Common myeloid progenitor, CD34-positive (primary cell): ENCODE measurements at regions not wholly inside any gene's neighbourhood (a gene's known extent, or its start where the extent isn't known, plus 50 kb on each side); places are given as distances from the start of the nearest gene placed in this dataset.
"Not testable (repeated sequence)": the region's sequence is repeated elsewhere in the genome, so short reads cannot be mapped to it uniquely, and the experiment has no call there.

Experiments used
- CTCF ChIA-PET: fragments of 350-600 bp; sonication (Branson Sonifier 250); formaldehyde crosslinking; loops from one replicate; lab custom pipeline; 2021; ENCODE audit warnings: antibody characterized with exemption; lab: Charles Lee
- POLR2A ChIA-PET: fragments of 350-600 bp; sonication (Branson Sonifier 250); formaldehyde crosslinking; loops from one replicate; lab custom pipeline; 2021; ENCODE audit warnings: antibody characterized with exemption; lab: Charles Lee
- DNase-seq, 3 donors: peaks; one replicate each; pipeline versions ENCODE4 v3.0.0 to v3.0.0-alpha.2; 2013
- H3K27ac ChIP-seq, 2 experiments: 1 replicate in 1 of 2; 2 replicates in 1 of 2; pipeline ENCODE4 v1.7.0; 2013; ENCODE audit warnings: inconsistent platforms in 2 of 2, low read length in 2 of 2, mild to moderate bottlenecking in 2 of 2, low read depth in 1 of 2, moderate library complexity in 1 of 2; ENCODE audit not compliant: severe bottlenecking in 2 of 2, insufficient read depth in 1 of 2, poor library complexity in 1 of 2
- H3K27me3 ChIP-seq, 5 experiments: replicated peaks in 2 of 5; 1 replicate in 3 of 5; 2 replicates in 2 of 5; pipeline versions ENCODE4 v1.6.1 to v1.7.0; 2013; ENCODE audit warnings: low read length in 4 of 5, mild to moderate bottlenecking in 2 of 5, moderate library complexity in 2 of 5, inconsistent platforms in 1 of 5; ENCODE audit not compliant: insufficient read depth in 5 of 5, control insufficient read depth in 4 of 5
- H3K36me3 ChIP-seq, 4 experiments: 1 replicate in 2 of 4; 2 replicates in 2 of 4; pipeline versions ENCODE4 v1.6.1 to v1.7.0; 2013; ENCODE audit warnings: low read length in 3 of 4, control low read depth in 1 of 4, mild to moderate bottlenecking in 1 of 4; ENCODE audit not compliant: control insufficient read depth in 4 of 4, insufficient read depth in 4 of 4
- H3K4me1 ChIP-seq, 4 experiments: 1 replicate in 3 of 4; 2 replicates in 1 of 4; pipeline versions ENCODE4 v1.6.1 to v1.7.1; 2013; ENCODE audit warnings: low read length in 3 of 4, mild to moderate bottlenecking in 3 of 4, control low read depth in 1 of 4, inconsistent platforms in 1 of 4, moderate library complexity in 1 of 4; ENCODE audit not compliant: control insufficient read depth in 4 of 4, insufficient read depth in 4 of 4; ENCODE audit errors: control extremely low read depth in 1 of 4
- H3K4me3 ChIP-seq, 7 experiments: 1 replicate in 4 of 7; 2 replicates in 3 of 7; pipeline versions ENCODE4 v1.5.1 to v1.7.0; 2013; ENCODE audit warnings: mild to moderate bottlenecking in 7 of 7, low read length in 6 of 7, moderate library complexity in 6 of 7, inconsistent platforms in 2 of 7, low read depth in 2 of 7, control low read depth in 1 of 7; ENCODE audit not compliant: insufficient read depth in 4 of 7, control insufficient read depth in 1 of 7; ENCODE audit errors: extremely low read depth in 1 of 7
- H3K9me3 ChIP-seq, 5 experiments: 1 replicate in 4 of 5; 2 replicates in 1 of 5; pipeline versions ENCODE4 v1.6.1 to v1.7.1; 2013; ENCODE audit warnings: low read length in 4 of 5, mild to moderate bottlenecking in 2 of 5, inconsistent platforms in 1 of 5, low read depth in 1 of 5, moderate library complexity in 1 of 5; ENCODE audit not compliant: control insufficient read depth in 4 of 5, insufficient read depth in 2 of 5; ENCODE audit errors: control extremely low read depth in 1 of 5
- WGBS: methylation state at CpG from one replicate; pipeline ENCODE4 v1.1.5; 2013; ENCODE audit not compliant: insufficient coverage; 5-methylcytosine and 5-hydroxymethylcytosine counted together

DNA sequence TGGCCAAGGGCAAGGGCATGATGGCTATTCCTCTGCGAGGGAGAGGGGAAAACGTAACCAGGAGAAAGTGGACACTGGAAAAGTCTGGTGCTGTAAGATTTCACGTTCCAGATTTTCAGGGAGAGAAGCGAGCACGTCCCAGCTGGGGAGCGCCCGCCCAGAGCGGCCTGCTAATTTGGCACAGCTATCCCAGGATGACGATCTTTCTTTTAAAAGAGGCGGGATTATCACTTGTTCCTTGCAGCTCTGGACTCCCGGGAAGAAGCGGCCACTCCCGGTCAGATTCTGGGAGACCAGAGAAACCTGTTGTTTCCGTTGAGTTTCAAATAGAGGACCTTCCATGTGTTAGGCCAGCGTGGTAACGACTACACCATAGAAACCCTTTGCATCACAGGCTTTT is 144.2 kb upstream of the ZNF322 start:
- WGBS: no CpG with 5 or more reads among the region's 16 CpGs
- H3K36me3 ChIP-seq, H3K27ac ChIP-seq, H3K4me3 ChIP-seq, POLR2A ChIA-PET, H3K9me3 ChIP-seq, H3K4me1 ChIP-seq, DNase-seq, CTCF ChIA-PET, H3K27me3 ChIP-seq: not testable (repeated sequence)

DNA sequence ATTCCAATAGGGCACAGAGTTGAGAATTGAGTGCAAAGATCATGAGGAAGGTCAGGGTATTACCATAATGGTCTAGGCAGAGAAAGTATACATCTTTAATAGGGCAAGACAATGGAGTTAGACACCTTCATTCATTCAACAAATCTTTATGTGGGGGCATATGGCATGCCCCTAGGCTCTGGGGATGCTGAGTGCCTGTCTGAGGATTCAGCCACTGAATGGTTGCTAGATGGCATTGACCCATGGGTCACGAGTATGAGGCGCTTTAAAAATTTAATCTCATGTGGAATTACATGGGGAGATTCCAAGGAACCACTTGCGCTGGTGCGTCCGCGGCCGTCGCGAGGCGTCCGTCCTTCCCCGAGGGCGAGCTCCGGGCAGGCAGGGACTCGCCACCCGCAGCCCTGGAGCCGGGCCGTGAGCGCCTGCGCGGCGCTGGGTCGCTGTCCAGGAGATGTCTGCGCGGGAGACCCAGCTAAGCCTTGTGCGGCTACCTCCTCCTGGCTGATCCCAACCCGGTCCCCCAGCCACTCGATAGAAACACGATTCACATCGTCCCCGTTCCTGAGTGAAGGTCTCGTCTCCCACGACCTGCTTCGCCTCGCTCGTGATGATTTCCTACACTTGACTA is 152.1 kb upstream of the ZNF322 start:
- CTCF ChIA-PET, H3K4me1 ChIP-seq, H3K4me3 ChIP-seq, H3K9me3 ChIP-seq, H3K27me3 ChIP-seq, DNase-seq, H3K36me3 ChIP-seq, H3K27ac ChIP-seq, POLR2A ChIA-PET: not testable (repeated sequence)
- WGBS: no CpG with 5 or more reads among the region's 36 CpGs

DNA sequence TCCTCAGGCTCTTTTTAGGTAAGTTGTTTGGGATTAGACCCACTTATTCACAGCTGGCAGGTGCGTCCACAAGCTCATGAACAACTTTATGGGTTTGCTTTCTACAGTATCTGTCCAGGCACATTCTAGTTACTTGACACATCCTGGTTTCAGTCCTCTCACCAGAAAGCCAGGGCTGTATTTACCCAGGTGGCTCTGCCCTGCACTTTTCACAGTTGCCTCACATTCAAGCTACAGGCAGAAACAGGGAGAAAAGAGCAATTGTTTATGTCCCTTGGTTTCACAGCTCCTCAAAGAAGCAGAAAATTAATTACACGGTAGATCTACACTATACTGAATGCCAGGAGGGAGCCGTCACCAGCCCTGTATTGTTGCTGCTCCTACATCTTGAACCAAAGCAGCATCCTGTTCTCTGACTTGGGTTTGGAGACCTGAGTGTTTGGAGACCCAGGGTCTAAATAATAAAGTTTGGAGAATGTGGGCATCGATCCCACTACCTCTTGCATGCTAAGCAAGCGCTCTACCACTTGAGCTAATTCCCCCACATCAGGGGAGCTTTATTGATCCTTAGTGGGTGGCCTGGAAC is 159.2 kb upstream of the ZNF322 start:
- H3K9me3 ChIP-seq, H3K27me3 ChIP-seq, H3K4me3 ChIP-seq, H3K4me1 ChIP-seq, CTCF ChIA-PET, H3K36me3 ChIP-seq, POLR2A ChIA-PET, DNase-seq, H3K27ac ChIP-seq: not testable (repeated sequence)
- no CpG with 5 or more reads among the region's 5 CpGs for WGBS

DNA sequence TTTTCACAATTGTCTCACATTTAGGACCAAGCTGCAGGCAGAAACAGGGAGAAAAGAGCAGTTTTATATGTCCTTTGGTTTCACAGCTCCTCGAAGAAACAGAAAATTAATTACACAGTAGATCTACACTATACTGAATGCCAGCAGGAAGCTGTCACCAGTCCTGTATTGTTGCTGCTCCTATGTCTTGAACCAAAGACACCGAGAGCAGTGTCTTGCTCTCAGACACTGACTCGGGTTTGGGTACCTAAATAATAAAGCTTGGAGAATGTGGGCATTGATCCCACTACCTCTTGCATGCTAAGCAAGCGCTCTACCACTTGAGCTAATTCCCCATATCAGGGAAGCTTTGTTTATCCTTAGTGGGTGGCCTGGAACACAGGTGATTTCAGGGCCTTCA is 168.4 kb upstream of the ZNF322 start:
- WGBS: no CpG with 5 or more reads among the region's 4 CpGs
- H3K27ac ChIP-seq, H3K4me1 ChIP-seq, H3K36me3 ChIP-seq, H3K27me3 ChIP-seq, H3K4me3 ChIP-seq, H3K9me3 ChIP-seq, CTCF ChIA-PET, POLR2A ChIA-PET, DNase-seq: not testable (repeated sequence)

DNA sequence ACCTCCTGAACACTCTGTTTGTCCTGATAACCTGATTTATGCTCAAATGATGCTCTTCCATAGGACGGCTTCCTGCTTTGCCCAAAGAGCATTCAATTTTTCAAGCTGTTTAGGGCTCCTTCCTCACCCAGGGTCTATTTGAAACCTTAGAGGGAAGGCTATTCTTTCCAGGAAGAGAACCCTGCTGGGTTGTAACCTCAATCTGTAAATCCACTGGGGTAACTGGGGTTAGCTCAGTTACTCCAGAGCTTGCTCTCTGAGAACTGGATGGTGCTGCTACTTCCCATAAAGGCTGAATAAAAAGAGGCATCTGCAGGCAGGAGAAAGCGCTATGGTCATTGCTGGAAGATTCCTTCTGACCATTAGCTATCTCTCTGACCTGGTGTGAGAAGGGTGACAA is 169.9 kb upstream of the ZNF322 start:
- POLR2A ChIA-PET, H3K4me3 ChIP-seq, H3K36me3 ChIP-seq, H3K27me3 ChIP-seq, H3K27ac ChIP-seq, H3K4me1 ChIP-seq, H3K9me3 ChIP-seq, DNase-seq, CTCF ChIA-PET: not testable (repeated sequence)
- WGBS: no CpG with 5 or more reads among the region's 2 CpGs

DNA sequence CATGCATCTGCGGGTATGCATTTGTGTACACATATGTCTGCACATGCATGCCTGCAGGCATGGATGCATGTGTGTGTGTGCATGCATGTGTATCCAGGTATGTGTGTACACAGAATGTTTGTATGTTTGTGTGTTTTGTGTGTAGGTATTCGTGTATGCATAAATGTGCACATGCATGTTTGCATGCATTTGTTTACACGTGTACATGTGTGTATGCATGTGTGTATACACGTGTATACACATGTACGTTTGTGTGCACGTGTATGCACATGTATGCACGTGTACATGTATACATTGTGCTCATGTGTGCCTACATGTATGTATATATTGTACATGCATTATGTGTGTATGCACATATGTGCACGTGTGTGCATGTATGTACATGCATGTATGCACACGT is 171.4 kb upstream of the ZNF322 start:
- H3K9me3 ChIP-seq, H3K27me3 ChIP-seq, H3K4me1 ChIP-seq, H3K4me3 ChIP-seq, POLR2A ChIA-PET, H3K36me3 ChIP-seq, CTCF ChIA-PET, H3K27ac ChIP-seq: not testable (repeated sequence)
- DNase-seq: peak in 1 of 3 donors; percentile 2
- 90% methylated on average over 8 of the region's 9 CpGs for WGBS

DNA sequence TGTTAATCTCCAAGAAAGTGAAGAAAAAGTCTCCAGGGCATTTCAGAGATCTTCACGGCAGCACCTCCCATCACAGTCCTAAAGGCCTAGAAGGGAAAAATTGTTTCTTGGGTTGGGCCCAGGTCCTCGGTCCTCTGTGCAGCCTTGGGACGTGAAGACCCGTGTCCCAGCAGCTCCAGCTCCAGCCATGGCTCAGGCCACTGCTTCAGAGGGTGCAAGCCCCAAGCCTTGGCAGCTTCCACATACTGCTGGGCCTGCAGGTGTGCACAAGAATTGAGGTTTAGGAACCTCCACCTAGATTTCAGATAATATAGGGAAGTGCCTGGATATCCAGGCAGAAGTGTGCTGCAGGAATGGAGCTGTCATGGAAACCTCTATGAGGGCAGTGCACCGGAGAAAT is 176.2 kb upstream of the ZNF322 start:
- H3K27me3 ChIP-seq, H3K27ac ChIP-seq, H3K4me1 ChIP-seq, H3K36me3 ChIP-seq, DNase-seq, CTCF ChIA-PET, H3K9me3 ChIP-seq, POLR2A ChIA-PET, H3K4me3 ChIP-seq: not testable (repeated sequence)
- WGBS: no CpG with 5 or more reads among the region's 5 CpGs
